OCI-LY3 (cell line): ENCODE measurements at regions not wholly inside any gene's neighbourhood (a gene's known extent, or its start where the extent isn't known, plus 50 kb on each side); places are given as distances from the start of the nearest gene placed in this dataset.

Experiments
- CTCF ChIP-seq: fragments of 200-600, 300-600 bp; sonication (generic); IDR thresholded peaks from 2 replicates; pipeline ENCODE4 v1.5.1; 2014; ENCODE audit warnings: antibody characterized with exemption, low read length, low read depth
- EZH2phosphoT487 ChIP-seq: fragments of 200-600 bp; shearing (Covaris generic); IDR thresholded peaks from 2 replicates; pipeline ENCODE4 v1.6.1; 2018; ENCODE audit warnings: antibody characterized with exemption, mixed run types, low read depth

- TF ChIP-seq EZH2phosphoT487 (no peak), CTCF (peak; percentile 83)
Measured at GRCh38 chr3:3998140-3998922, 199.1 kb downstream of the LRRN1 start.
